HG03439 (cell line): ENCODE measurements at regions not wholly inside any gene's neighbourhood (a gene's known extent, or its start where the extent isn't known, plus 50 kb on each side); places are given as distances from the start of the nearest gene placed in this dataset.
"Not testable (repeated sequence)": the region's sequence is repeated elsewhere in the genome, so short reads cannot be mapped to it uniquely, and the experiment has no call there.

ENCODE experiments used
- ATAC-seq: cut with Tn5 transposase; IDR thresholded peaks from one replicate; pipeline ENCODE4 v1.9.1; 2021; ENCODE audit warnings: mild to moderate bottlenecking, moderate library complexity; ENCODE audit not compliant: unreplicated experiment

DNA sequence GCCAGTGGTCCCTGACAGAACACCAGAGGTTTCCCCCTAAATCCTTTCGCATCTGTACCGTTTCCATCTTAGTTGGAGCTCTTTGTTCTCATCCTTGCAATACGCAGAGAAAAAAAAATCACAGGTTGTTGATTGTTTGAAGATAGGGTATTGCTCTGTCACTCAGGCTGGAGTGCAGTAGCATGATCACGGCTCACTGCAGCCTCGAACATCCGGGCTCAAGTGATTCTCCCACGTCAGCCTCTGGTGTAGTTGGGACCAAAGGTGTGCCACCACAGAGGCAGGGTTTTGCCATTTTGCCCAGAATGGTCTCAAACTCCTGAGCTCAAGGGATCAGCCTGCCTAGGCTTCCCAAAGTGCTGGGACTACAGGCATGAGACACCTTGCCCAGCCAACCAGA, 185.9 kb downstream of the FAM72C start:
- not testable (repeated sequence) for ATAC-seq

DNA sequence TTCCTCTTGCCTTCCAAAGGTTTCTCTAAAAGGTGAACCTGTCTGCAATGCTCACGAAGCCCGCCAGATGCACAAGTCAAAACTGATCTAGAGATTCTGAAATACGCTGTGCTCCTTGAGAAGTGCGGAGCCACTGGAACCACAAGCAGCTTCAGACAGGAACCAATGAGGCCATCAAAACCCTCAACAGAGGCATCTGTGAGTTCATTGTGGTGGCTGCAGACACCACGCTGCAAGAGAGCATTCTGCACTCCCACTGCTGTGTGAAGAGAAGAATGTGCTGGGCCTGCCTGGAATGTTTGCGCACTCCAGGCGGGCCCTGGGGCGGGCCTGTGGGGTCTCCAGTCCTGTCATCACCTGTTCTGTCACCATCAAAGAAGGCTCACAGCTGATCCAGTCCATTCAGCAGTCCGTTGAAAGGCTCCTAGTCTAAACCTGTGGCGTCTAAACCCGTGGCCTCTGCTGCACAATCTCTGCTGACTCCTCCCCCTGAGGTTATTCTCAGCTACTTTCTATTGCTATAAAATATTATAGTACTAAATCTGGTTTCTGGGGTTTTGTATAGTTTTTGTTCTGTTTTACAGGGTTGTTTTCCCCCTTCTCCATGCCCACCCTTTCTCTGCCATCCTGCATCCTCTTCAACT, 187.4 kb downstream of the FAM72C start:
- ATAC-seq, result not testable (repeated sequence)

DNA sequence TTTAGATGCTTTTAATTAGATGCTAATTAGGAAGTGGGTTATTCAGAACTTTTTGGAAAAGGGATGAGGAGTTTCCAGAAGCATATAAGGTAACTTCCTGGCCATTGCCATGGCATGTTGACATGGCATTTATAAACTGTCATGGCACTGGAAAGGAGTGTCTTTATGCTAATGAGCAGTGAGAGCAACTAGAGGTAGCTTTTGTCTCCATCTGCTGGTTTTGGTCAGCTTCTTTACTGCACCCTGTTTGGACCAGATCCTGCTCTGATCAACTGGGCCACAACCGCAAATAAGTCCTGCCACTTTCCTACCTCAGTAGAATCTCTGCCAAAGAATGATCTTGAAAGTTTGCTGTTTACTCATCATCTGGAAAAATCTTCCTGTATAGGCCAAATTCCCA, 193.6 kb downstream of the FAM72C start:
- not testable (repeated sequence) for ATAC-seq

DNA sequence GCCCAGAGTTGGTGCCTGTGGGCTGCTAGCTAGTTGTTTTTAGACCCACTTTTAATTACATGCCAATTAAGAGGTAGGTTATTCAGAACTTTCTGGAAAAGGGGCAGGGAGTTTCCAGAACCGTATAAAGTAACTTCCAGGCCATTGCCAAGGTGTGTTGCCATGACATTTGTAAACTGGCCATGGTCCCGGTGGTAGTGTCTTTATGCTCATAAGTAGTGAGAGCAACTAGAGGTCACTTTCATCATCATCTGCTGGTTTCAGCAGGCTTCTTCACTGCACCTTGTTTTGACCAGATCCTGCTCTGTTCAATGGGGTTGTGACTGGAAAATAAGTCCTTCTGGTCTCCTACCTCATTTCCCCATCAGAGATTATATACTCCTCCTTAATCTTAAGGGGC, 207.0 kb downstream of the FAM72C start:
- ATAC-seq, result not testable (repeated sequence)

DNA sequence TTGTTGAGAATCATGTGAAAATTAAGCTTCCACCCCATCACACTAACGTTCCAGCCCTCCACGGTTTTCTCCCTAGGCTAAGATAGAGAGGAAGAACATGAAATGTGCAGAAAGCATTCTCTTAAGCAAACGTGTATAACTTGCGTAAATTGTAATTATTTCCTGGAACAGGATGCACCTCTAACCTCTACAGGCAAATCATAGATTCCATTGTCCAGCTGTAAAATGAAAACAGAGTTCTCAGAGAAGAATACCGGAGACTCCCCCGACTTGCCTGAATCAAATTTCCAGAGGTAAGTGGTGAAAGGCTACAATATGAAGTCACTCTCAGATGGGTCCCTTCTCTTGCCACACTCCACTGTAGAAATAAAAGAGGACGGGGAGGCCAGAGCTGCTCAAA, 211.4 kb downstream of the FAM72C start:
- not testable (repeated sequence) for ATAC-seq

DNA sequence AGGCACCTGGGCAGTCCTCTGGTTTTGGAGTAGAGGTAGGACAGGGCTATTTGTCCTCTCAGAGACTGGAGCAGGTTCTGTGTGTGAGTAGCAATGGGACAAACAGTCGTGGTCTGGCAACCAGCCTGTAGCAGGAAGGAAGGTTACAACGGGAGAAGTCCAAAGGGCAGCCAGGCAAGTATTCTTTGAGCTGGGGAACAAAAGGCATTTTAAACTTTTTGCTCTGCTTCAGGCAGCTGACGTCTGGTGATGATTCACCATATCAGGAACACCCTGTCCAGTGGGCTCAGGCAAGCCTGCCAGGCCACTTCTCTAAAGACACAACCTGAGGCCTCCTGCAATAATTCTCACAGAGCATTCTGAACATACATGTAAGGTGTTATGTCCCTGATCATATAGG, 215.8 kb downstream of the FAM72C start:
- ATAC-seq, result not testable (repeated sequence)

DNA sequence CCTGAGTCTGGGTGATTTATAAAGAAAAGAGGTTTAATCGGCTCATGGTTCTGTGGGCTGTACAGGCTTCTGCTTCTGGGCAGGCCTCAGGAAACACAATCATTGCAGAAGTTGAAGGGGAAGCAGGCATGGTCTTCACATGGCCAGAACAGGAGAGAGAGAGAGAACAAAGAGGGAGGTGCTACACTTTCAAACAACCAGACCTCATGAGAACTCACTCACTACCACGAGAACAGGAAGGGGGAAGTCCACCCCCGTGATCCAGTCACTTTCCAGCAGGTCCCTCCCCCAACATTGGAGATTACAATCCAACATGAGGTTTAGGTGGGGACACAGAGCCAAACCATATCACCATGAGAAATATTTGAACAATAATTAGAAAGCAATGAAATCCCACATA, 222.9 kb downstream of the FAM72C start:
- no peak for ATAC-seq

DNA sequence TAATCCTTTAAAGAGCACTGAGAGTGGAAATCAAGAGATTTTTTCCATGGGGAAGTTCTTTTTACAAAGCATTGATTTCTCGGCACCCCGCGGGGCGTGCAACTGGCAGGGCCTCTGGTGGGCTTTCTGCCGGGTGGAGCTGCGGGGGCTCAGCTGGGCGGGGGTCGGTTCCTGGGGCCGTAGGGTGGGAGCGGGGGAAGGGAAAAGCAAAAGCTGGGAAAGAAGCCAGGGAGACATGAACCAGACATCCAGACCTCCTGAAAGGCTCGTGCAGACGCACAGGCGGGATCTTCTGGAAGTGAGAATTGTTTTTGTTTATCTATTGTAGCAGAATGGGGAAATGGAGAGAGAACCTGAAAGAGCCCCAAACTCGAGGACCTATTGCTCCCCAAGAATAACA, 235.2 kb downstream of the FAM72C start:
- no peak for ATAC-seq

DNA sequence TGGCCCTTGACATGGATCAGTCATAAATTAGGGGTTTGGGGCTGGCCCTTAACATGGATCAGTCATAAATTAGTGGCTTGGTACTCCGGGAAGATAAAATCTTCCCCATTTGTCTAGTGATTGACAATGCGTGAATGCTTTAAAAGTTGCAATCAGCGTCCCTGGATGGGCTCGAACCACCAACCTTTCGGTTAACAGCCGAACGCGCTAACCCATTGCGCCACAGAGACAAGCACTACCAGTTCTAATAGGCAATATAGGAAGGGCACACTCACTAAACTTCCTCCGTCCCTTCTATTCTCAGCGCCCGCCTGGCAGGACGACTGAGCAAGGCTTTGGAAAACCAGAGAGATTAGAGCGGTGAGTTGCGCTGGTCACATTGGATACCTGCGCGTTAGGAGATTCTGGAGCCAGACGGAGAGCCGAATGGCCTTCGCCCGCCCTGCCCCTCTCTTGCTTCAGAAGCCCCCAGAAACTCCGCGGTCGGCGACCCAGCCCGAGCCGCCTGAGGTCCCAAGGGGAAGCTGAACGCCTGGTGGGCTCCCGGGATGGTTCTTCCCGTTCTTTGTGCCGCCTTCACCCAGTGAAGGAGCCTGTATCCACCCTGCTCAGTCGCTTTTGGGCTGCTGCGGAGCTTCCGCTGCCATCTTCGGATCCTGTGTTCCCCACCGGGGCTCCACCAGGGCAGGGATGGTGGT, 235.9 kb downstream of the FAM72C start:
- ATAC-seq, result no peak

DNA sequence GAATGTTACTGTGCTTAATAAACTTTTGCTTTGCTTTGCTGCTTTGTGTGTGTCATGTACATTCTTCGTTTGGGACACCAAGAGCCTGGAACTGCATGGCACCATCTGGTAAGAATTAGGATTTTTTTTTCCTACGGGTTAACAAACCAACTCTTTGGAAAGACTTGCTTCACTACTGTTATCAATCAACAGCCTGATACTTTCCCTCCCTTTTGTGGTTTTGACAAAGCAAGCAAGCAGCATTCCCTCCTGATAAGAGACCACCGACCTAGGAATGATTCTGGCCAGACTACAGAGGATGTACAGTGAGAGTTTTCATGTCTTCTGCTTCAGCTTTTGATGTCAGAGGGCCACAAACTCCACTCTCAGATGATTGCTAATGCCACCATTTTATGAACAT, 237.5 kb downstream of the FAM72C start:
- ATAC-seq, result not testable (repeated sequence)

DNA sequence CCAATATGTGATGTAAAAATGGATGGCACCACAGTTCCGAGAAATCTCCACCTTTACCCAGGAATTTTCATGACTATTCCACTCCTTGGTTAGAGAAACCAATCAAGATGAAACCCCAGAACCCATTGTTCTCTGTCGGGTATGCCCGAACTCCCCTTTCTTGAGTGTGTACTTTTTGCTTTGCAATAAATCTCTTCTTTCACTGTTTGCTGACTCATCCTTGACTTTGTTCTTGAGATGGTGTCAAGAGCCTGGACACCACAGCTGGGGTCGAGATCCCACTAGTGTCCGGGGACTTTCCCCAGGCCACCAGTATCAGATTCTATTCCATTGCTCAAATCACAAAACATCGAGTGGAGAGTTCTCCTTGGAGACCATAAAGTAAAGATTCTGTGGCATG, 240.9 kb downstream of the FAM72C start:
- ATAC-seq, result not testable (repeated sequence)

DNA sequence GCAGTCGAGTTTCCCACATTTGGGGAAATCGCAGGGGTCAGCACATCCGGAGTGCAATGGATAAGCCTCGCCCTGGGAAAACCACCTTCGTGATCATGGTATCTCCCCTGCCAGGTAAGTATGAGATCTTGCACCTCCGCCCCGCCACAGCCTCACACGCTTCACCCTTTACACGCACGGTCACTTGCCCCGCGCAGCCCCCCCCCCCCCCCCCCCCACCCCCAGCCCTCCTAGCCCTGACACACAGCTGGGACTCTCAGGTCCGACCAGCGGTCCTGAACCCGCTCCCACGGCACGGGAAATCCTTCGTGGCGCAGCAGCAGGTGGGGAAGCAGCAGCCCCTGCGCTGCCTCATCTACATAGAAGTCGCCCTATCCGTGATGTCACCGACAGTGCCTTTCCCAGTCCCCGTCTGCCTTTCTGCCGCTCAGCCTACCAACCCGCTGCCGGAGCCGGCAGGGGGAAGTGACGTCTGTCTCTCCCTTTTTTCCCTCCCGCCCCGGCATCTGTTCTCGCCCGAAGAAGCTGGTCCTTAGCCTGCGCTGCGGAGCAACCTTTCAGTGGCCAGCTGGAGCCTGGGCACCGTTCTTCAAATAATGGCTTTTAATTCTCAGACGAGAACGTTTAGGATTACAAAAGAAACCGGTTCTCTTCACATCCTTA, 242.2 kb downstream of the FAM72C start:
- peak; percentile 60 for ATAC-seq

DNA sequence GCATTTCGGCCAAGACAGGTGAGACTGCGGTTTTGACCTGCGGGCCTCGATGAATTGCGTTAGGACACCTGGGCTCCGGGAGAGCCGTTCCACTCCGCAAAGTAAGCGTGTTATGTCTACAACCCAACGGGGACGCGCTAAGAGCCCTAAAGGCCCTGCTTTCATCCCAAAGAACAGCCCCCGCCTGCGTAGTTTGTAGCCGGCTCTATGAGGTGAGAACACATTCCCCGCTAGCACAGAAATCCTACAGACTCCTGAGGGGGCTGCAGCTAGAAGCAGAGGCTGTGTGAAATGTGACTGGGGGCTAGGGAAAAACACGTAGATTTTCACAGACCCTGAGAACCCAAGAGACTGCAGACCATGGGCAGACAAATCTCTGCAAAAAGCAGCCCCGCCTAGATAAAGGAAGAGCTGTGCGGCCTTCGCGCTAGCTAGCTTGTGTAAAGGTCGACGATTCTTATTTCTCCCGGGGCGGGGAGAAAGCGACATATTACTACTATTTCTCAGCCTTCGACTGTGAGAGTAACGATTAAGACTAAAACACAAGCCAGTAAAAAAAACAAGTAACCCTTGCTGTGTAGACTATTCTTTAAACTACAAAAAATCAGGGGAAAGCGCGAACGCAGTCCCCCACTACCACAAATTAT, 242.9 kb downstream of the FAM72C start:
- peak; percentile 99 for ATAC-seq

DNA sequence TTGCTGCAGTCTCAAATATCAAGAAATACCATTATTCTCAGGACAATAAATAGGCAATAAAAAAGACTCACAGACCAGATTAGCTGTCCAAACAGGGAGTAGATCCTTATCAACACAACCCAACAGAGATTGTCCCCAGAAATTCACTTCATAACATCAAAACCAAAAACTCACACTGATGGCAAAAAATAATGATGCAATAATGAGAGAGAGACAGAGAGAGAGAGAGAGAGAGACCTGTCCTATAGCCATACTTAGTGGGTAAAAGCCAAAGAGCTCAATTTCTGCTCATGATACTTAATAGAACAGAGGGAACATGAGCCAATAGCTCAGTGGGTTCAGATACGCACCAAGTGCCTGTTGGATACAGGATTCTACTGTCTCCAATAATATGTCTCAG, 244.5 kb downstream of the FAM72C start:
- ATAC-seq, result no peak

DNA sequence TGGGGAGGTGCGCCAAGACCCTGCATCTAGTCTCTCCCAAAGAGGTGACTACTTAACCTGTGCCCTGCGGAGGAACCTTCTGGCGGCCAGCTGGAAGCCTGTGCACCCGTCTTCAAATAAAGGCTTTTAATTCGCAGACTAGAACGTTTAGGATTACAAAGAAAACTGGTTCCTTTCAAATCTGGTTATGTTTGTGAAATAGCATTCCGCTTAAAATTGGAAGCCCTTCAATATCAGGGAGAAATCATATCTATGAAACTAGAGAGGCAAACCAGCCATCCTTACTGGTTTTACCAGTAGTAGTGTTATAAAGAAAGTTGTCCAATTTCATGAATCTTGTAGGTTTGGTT, 250.8 kb downstream of the FAM72C start:
- ATAC-seq, result no peak

DNA sequence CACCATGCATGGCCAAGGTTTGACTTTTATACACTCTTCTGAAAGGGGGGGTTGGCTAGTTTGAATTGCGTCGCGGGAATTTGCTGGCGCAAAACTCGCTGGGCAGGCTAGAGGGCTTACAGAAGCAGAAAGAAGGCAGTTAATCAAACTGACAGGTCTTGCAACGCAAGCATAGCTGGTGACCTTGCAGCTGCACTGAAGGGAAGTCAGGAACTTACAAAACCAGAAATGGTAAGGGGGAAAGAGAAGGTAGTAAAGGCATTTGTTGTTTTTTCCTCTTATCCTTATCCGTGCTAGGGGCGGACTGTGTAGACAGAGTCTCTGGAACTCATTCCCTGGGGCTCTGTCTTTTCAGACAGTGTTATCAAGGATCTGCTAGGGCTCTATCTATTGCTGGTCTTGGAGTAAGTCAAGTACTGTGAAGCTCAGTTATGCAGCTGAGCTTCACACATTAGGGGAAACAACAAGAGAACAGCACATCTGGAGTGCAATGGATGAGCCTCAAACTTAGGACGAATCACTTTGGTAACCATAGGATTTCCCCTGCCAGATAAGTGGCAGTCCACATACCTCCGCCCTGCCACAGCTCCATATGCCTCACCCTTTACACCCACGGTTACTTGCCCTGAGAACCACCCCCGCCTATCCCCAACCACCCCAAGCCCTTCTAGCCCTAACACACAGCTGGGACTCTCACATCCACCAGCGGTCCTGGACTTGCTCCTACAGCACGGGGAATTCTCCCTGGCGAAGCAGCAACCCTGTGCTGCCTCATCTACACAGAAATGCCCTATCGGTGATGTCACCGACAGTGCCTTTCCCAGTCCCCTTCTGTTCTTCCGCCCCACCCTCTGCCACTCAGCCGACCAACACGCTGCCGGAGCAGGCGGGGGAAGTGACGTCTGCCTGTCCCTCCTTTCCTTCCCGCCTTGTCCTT, 251.4 kb downstream of the FAM72C start:
- ATAC-seq, result no peak

DNA sequence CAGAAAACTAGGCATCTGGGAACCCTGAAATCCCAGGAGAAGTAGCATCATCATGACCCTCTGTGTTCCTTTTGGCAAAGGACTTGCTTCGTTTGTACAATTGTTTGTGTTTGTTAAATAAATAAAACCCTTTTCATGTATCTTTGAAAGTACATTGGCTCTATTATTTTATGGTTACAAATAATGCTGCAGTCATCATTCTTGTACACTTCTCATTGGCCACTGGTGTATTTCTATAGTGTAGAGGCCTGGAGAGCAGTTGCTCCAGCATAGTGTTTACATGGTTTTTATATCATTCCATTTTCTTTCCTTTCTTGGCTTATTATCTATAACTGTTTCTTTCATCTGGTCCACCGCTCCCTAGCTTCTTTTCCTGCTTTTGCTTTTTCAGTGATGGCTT, 253.3 kb downstream of the FAM72C start:
- ATAC-seq, result no peak

DNA sequence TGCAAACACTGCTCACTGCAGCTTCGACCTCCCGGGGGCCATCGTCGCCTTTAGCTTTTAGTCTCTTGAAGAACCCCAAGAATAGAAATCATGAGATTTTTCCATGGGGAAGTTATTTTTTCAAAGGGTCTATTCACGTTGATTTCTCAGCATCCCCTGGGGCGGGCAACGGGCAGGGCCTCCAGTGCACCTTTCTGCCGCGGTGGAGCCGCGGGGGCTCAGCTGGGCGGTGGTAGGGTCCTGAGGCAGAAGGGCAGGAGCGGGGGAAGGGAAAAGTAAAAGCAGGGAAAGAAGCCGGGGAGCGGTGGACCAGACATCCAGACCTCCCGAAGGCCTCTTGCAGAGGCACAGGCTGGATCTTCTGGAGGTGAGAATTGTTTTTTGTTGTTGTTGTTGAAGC, 253.8 kb downstream of the FAM72C start:
- ATAC-seq, result no peak

DNA sequence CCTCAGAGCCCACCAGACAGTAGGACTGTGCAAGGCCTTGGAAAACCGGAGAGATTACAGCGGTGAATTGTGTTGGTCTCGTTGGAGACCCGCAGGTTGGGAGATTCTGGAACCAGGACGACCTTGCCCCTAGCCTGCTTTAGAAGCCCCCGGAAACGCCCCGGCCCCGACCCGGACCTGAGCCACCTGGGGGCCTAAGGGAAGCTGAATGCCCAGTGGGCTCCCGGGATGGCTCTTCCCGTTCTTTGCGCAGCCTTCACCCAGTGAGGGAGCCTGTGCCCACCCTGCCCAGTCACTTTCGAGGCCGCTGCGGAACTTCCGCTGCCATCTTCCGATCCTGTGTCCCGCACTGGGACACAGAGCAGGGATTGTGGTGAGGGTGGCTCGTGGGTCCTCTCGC, 254.4 kb downstream of the FAM72C start:
- ATAC-seq, result no peak

DNA sequence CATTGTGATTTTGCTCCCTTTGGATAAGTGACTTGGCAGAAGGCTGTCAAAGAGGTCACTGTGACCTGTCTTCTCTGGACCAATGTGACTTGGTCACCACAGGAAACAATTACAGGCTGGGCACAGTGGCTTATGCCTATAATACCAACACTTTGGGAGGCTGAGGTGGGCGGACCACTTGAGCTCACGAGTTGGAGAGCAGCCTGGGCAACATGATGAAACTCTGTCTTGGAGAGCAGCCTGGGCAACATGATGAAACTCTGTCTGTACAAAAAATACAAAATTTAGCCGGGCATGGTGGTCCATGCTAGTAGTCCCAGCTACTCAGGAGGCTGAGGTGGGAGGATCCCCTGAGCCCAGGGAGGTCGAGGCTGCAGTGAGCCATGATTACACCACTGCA, 256.9 kb downstream of the FAM72C start:
- not testable (repeated sequence) for ATAC-seq
